Nephron progenitor cell (in vitro differentiated cells): ENCODE measurements at regions not wholly inside any gene's neighbourhood (a gene's known extent, or its start where the extent isn't known, plus 50 kb on each side); places are given as distances from the start of the nearest gene placed in this dataset.

Experiments
- DNase-seq: peaks from one replicate; pipeline ENCODE4 v3.0.0; 2021
- H3K27ac Mint-ChIP-seq: 2 replicates; pipeline ENCODE4 v1.8.0; 2021; ENCODE audit warnings: mild to moderate bottlenecking, moderate library complexity, mixed read lengths
- H3K27me3 Mint-ChIP-seq: 2 replicates; pipeline ENCODE4 v1.8.0; 2021; ENCODE audit warnings: mild to moderate bottlenecking, low read depth, mixed read lengths; ENCODE audit not compliant: poor library complexity
- H3K36me3 Mint-ChIP-seq: 2 replicates; pipeline ENCODE4 v1.8.0; 2021; ENCODE audit warnings: low read depth, mixed read lengths
- H3K4me1 Mint-ChIP-seq: 2 replicates; pipeline ENCODE4 v1.8.0; 2021; ENCODE audit warnings: mixed read lengths
- H3K4me3 Mint-ChIP-seq: 2 replicates; pipeline ENCODE4 v1.8.0; 2021; ENCODE audit warnings: mild to moderate bottlenecking, moderate library complexity, mixed read lengths
- H3K9me3 Mint-ChIP-seq: 2 replicates; pipeline ENCODE4 v1.8.0; 2021; ENCODE audit warnings: mild to moderate bottlenecking, moderate library complexity, mixed read lengths
- TF ChIP-seq, protein P1 (sequence below): fragments of 200-600 bp; sonication (generic); IDR thresholded peaks from 2 replicates; pipeline ENCODE4 v1.5.0; 2021; ENCODE audit warnings: antibody characterized with exemption

DNA sequence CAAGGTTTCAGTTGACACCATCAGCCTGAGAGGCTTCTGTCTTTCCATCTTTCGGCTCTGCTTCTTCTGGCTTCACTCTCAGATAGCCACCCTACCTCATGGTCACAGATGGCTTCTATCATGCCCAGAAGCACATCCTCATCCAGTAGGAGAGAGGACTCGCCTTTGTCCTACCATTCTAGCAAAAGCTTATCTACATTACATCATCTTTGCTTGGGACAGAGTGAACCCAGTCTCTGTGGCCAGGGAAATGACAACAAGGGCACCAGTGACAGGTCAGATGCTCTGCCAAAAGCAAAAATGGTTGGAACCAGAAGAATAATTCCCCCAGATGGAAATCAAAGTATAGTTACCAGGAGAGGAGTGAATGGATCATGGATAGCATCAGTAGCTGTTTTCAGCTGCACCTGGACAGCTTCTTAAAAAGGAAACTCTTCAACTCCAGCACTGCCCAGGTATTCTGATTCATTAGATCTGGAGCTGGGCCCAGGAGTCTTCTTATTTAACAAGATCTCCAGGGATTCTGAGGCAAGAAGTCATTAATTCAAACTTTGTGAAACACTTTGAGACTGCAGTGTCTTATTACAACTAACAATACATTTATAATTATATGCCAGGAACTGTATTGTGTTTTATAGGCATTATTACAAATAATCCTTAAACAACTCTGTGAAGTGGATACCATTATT, 257.7 kb upstream of the UBE2E3 start:
- Mint-ChIP-seq H3K36me3 (no peaks in the 10 kb centered on the region), H3K27me3 (peaks cover 2% of the 10 kb centered on the region), H3K9me3 (no peaks in the 10 kb centered on the region), H3K4me3 (no peak overlapping the region), H3K4me1 (no peaks in the 10 kb centered on the region), H3K27ac (no peak overlapping the region)
- DNase-seq, result no peak
- TF ChIP-seq, protein P1, sequence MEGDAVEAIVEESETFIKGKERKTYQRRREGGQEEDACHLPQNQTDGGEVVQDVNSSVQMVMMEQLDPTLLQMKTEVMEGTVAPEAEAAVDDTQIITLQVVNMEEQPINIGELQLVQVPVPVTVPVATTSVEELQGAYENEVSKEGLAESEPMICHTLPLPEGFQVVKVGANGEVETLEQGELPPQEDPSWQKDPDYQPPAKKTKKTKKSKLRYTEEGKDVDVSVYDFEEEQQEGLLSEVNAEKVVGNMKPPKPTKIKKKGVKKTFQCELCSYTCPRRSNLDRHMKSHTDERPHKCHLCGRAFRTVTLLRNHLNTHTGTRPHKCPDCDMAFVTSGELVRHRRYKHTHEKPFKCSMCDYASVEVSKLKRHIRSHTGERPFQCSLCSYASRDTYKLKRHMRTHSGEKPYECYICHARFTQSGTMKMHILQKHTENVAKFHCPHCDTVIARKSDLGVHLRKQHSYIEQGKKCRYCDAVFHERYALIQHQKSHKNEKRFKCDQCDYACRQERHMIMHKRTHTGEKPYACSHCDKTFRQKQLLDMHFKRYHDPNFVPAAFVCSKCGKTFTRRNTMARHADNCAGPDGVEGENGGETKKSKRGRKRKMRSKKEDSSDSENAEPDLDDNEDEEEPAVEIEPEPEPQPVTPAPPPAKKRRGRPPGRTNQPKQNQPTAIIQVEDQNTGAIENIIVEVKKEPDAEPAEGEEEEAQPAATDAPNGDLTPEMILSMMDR, result no peak

GRCh38 chr2:180720829-180721228, 259.6 kb upstream of the UBE2E3 start:
- peaks cover 8% of the 10 kb centered on the region for H3K27me3 Mint-ChIP-seq
- H3K4me3 Mint-ChIP-seq, result no peak overlapping the region
- H3K36me3 Mint-ChIP-seq, result no peaks in the 10 kb centered on the region
- DNase-seq, result no peak
- H3K9me3 Mint-ChIP-seq, result no peaks in the 10 kb centered on the region
- no peaks in the 10 kb centered on the region for H3K4me1 Mint-ChIP-seq
- H3K27ac Mint-ChIP-seq, result no peak overlapping the region
- TF ChIP-seq, protein P1, result no peak

GRCh38 chr2:180717588-180717987, 262.8 kb upstream of the UBE2E3 start:
- Mint-ChIP-seq H3K36me3 (no peaks in the 10 kb centered on the region), H3K27ac (no peak overlapping the region), H3K4me1 (no peaks in the 10 kb centered on the region), H3K4me3 (no peak overlapping the region), H3K9me3 (peaks cover 7% of the 10 kb centered on the region), H3K27me3 (peaks cover 11% of the 10 kb centered on the region)
- DNase-seq, result no peak
- TF ChIP-seq, protein P1, result no peak

DNA sequence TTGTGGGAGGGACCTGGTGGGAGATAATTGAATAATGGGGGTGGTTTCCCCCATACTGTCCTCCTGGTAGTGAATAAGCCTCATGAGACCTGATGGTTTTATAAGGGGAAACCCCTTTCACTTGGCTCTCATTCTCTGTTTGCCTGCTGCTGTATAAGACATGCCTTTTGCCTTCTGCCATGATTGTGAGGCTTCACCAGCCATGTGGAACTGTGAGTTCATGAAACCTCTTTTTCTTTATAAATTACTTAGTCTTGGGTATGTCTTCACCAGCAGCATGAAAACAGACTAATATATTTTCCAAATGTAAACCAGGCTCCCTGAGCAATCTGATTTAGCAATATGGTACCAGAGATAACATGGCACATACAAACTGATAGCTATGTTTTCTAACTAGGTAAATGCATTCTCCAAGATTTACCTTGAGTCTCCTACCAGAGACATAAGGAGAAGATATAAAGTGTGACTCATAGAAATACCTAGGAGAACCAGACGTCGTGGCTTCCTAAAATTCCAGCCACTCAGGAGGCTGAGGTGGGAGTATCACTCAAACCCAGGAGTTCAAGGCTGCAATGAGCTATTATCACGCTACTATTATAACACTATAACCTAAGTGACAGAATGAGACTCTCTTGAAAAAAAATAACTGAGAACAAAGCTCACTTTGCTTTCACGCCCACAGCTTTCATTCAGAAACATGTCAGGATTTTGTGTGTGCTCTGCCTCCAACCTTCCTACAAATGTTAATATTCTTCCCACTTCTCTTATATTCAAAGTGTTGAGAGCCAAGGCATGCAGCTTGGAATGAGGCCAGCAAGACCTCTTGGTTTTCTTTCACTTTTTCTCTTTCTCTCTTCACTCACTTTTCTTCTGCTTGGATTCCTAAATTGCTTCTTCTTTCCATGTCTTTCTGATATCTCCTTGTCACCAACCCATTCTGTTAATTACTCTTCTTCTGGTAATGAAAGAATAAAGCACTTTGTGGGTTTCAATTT, 263.9 kb upstream of the UBE2E3 start:
- Mint-ChIP-seq H3K4me3 (no peak overlapping the region), H3K4me1 (no peaks in the 10 kb centered on the region), H3K9me3 (peaks cover 13% of the 10 kb centered on the region), H3K27me3 (peaks cover 11% of the 10 kb centered on the region), H3K36me3 (no peaks in the 10 kb centered on the region), H3K27ac (no peak overlapping the region)
- TF ChIP-seq, protein P1, result no peak
- DNase-seq, result no peak

- no peaks in the 10 kb centered on the region for H3K36me3 Mint-ChIP-seq
- H3K27me3 Mint-ChIP-seq, result peaks cover 8% of the 10 kb centered on the region
- H3K4me3 Mint-ChIP-seq, result no peak overlapping the region
- no peak overlapping the region for H3K27ac Mint-ChIP-seq
- H3K9me3 Mint-ChIP-seq, result peaks cover 13% of the 10 kb centered on the region
- TF ChIP-seq, protein P1, result no peak
- no peaks in the 10 kb centered on the region for H3K4me1 Mint-ChIP-seq
- DNase-seq, result no peak
Observed at GRCh38 chr2:180715044-180715443, 265.4 kb upstream of the UBE2E3 start.
